WTC11 (cell line): ENCODE measurements at regions not wholly inside any gene's neighbourhood (a gene's known extent, or its start where the extent isn't known, plus 50 kb on each side); places are given as distances from the start of the nearest gene placed in this dataset.

Source experiments
- ATAC-seq: fragments of 200-7000 bp; cut with Tn5 transposase; 2 replicates; pipeline ENCODE4 v1.10.0; 2021; ENCODE audit warnings: mild to moderate bottlenecking, moderate library complexity
- CTCF ChIA-PET: fragments of 300-600 bp; sonication (Branson Sonifier 250); formaldehyde crosslinking; loops from one replicate; lab custom pipeline; 2021; ENCODE audit warnings: antibody characterized with exemption; lab: Charles Lee
- POLR2A ChIA-PET: fragments of 350-600 bp; sonication (Branson Sonifier 250); formaldehyde crosslinking; loops from one replicate; lab custom pipeline; 2021; ENCODE audit warnings: antibody characterized with exemption; lab: Charles Lee
- DNase-seq: peaks from one replicate; pipeline ENCODE4 v3.0.0; 2021; ENCODE audit warnings: low spot score
- H3K27ac Mint-ChIP-seq: 2 replicates; pipeline ENCODE4 v1.8.0; 2021; ENCODE audit warnings: mixed read lengths
- H3K27me3 Mint-ChIP-seq: 2 replicates; pipeline ENCODE4 v1.8.0; 2021; ENCODE audit warnings: low read depth, mild to moderate bottlenecking, moderate library complexity, mixed read lengths
- H3K36me3 Mint-ChIP-seq: 2 replicates; pipeline ENCODE4 v1.8.0; 2021; ENCODE audit warnings: mixed read lengths
- H3K4me1 Mint-ChIP-seq: 2 replicates; pipeline ENCODE4 v1.8.0; 2022; ENCODE audit warnings: mixed read lengths
- H3K4me3 Mint-ChIP-seq: 2 replicates; pipeline ENCODE4 v1.8.0; 2021; ENCODE audit warnings: mild to moderate bottlenecking, moderate library complexity, mixed read lengths
- H3K9me3 Mint-ChIP-seq: 2 replicates; pipeline ENCODE4 v1.8.0; 2021; ENCODE audit warnings: mixed read lengths
- ARID4B ChIP-seq: sonication (generic); formaldehyde crosslinking; IDR thresholded peaks from 2 replicates; pipeline ENCODE4 v1.8.0; 2023; ENCODE audit warnings: missing genetic modification reagents, mild to moderate bottlenecking, borderline replicate concordance
- CDX4 ChIP-seq: fragments of 250-450 bp; sonication (Bioruptor Pico); IDR thresholded peaks from 2 replicates; pipeline ENCODE4 v1.9.0; 2021; ENCODE audit warnings: moderate library complexity, mild to moderate bottlenecking, inconsistent platforms, borderline replicate concordance
- ESRRA ChIP-seq: sonication (generic); formaldehyde crosslinking; IDR thresholded peaks from 2 replicates; pipeline ENCODE4 v1.8.1; 2022; ENCODE audit warnings: mild to moderate bottlenecking, missing genetic modification reagents, borderline replicate concordance
- FOXP1 ChIP-seq: sonication (generic); formaldehyde crosslinking; IDR thresholded peaks from 2 replicates; pipeline ENCODE4 v1.8.0; 2022; ENCODE audit warnings: missing genetic modification reagents, mild to moderate bottlenecking, moderate library complexity, borderline replicate concordance
- HMGA2 ChIP-seq: fragments of 250-450 bp; sonication (Bioruptor Pico); IDR thresholded peaks from 2 replicates; pipeline ENCODE4 v1.4.0; 2021; ENCODE audit warnings: mild to moderate bottlenecking, moderate library complexity
- HMGXB4 ChIP-seq: sonication (generic); formaldehyde crosslinking; IDR thresholded peaks from 2 replicates; pipeline ENCODE4 v1.8.1; 2023; ENCODE audit warnings: mild to moderate bottlenecking, moderate library complexity, missing genetic modification reagents
- MYBL2 ChIP-seq: sonication (generic); formaldehyde crosslinking; IDR thresholded peaks from 2 replicates; pipeline ENCODE4 v1.8.1; 2023; ENCODE audit warnings: mild to moderate bottlenecking, moderate library complexity, missing genetic modification reagents
- NR2C2 ChIP-seq: sonication (generic); formaldehyde crosslinking; IDR thresholded peaks from 2 replicates; pipeline ENCODE4 v1.8.0; 2022; ENCODE audit warnings: mild to moderate bottlenecking, missing genetic modification reagents
- SP1 ChIP-seq: sonication (generic); formaldehyde crosslinking; conservative IDR thresholded peaks from 2 replicates; pipeline ENCODE4 v1.8.1; 2022; ENCODE audit warnings: missing genetic modification reagents
- TP53 ChIP-seq: sonication (generic); formaldehyde crosslinking; IDR thresholded peaks from 2 replicates; pipeline ENCODE4 v1.8.1; 2023; ENCODE audit warnings: mild to moderate bottlenecking, missing genetic modification reagents
- ZBTB43 ChIP-seq: sonication (generic); formaldehyde crosslinking; IDR thresholded peaks from 2 replicates; pipeline ENCODE4 v1.8.1; 2023; ENCODE audit warnings: mild to moderate bottlenecking, missing genetic modification reagents
- ZNF121 ChIP-seq: sonication (generic); formaldehyde crosslinking; IDR thresholded peaks from 2 replicates; pipeline ENCODE4 v1.8.0; 2023; ENCODE audit warnings: missing genetic modification reagents
- ZNF423 ChIP-seq: fragments of 250-450 bp; sonication (Bioruptor Pico); IDR thresholded peaks from 2 replicates; pipeline ENCODE4 v2.1.2; 2022; ENCODE audit warnings: mild to moderate bottlenecking, moderate library complexity
- TF ChIP-seq, protein P1 (sequence below): sonication (generic); formaldehyde crosslinking; IDR thresholded peaks from 2 replicates; pipeline ENCODE4 v1.8.0; 2022; ENCODE audit warnings: mild to moderate bottlenecking, missing genetic modification reagents
- TF ChIP-seq, protein P2 (sequence below): sonication (generic); formaldehyde crosslinking; IDR thresholded peaks from 2 replicates; pipeline ENCODE4 v1.8.1; 2023; ENCODE audit warnings: mild to moderate bottlenecking, missing genetic modification reagents, moderate library complexity

DNA sequence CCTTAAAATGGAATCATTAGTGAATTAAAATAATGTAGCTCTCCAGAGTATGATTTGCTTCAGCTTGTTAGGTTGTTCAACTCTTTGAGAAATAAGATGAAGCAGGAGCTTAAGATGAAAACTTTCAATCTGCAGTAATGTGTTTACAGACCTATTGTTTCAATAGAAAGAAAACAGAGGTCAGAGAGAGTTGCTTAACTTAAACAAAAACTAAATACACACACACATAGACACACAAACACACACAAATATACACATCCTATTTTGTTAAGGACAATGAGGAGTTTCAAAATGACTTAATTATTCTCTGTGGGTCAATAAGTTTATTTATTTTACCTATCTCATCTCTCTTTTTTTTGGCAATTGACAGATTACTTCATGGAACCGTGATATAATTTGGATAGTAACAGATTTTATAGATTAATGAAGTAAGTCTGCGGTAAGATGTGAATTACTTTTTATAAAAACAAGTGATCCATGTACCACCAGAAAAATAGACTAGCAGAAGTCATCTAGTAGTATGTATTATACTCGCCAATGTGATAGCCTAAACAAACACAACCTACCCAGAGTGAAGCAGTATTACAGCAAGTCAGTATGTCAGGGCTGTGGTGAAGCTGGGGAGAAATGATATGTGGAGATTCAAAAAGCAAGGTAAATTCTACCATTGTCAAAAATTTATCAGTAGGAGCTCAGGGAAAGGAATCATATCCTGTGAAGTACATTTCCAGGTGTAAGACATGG is 76.7 kb upstream of the DCBLD2 start:
- CTCF ChIA-PET = no interaction called here
- no peaks in the 10 kb centered on the region for H3K4me1 Mint-ChIP-seq
- H3K4me3 Mint-ChIP-seq = no peak overlapping the region

More for the DNA sequence above, 76.7 kb upstream of the DCBLD2 start:
- Mint-ChIP-seq H3K9me3 (no peaks in the 10 kb centered on the region), H3K36me3 (no peaks in the 10 kb centered on the region)
- POLR2A ChIA-PET = no interaction called here
- DNase-seq = no peak
- TF ChIP-seq, protein P1, sequence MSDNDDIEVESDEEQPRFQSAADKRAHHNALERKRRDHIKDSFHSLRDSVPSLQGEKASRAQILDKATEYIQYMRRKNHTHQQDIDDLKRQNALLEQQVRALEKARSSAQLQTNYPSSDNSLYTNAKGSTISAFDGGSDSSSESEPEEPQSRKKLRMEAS (CRISPR knock-in tag) = no peak
- TF ChIP-seq TP53 (no peak), HMGA2 (CRISPR knock-in tag) (no peak), ZNF121 (CRISPR knock-in tag) (no peak), ZNF423 (CRISPR knock-in tag) (no peak), MYBL2 (no peak), FOXP1 (CRISPR knock-in tag) (no peak), HMGXB4 (no peak), NR2C2 (CRISPR knock-in tag) (no peak), ZBTB43 (CRISPR knock-in tag) (no peak), SP1 (no peak), CDX4 (CRISPR knock-in tag) (no peak), ARID4B (CRISPR knock-in tag) (no peak), ESRRA (CRISPR knock-in tag) (no peak)
- TF ChIP-seq, protein P2, sequence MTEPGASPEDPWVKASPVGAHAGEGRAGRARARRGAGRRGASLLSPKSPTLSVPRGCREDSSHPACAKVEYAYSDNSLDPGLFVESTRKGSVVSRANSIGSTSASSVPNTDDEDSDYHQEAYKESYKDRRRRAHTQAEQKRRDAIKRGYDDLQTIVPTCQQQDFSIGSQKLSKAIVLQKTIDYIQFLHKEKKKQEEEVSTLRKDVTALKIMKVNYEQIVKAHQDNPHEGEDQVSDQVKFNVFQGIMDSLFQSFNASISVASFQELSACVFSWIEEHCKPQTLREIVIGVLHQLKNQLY (CRISPR knock-in tag) = no peak
- TF ChIP-seq, all 79 proteins: peak for 0
- ATAC-seq = no peak
- Mint-ChIP-seq H3K27me3 (no peaks in the 10 kb centered on the region), H3K27ac (no peak overlapping the region)
